ENCODE measurements at regions not wholly inside any gene's neighbourhood (a gene's known extent, or its start where the extent isn't known, plus 50 kb on each side); places are given as distances from the start of the nearest gene placed in this dataset.

- DNase-seq: no peak
Measured at GRCh38 chr13:97139691-97140090, 82.4 kb upstream of the MBNL2 start.

GRCh38 chr13:97140131-97140530, 82.0 kb upstream of the MBNL2 start:
- DNase-seq: no peak

- no peak for DNase-seq
Measured at GRCh38 chr13:97140611-97141010, 81.5 kb upstream of the MBNL2 start.

GRCh38 chr13:97141097-97141496, 81.0 kb upstream of the MBNL2 start:
- DNase-seq: no peak

GRCh38 chr13:97141564-97142005, 80.5 kb upstream of the MBNL2 start:
- no peak for DNase-seq

GRCh38 chr13:97142452-97142851, 79.7 kb upstream of the MBNL2 start:
- no peak for DNase-seq

GRCh38 chr13:97145057-97145456, 77.1 kb upstream of the MBNL2 start:
- DNase-seq: no peak

GRCh38 chr13:97148894-97149293, 73.2 kb upstream of the MBNL2 start:
- DNase-seq: no peak

- no peak for DNase-seq
Measured at GRCh38 chr13:97160421-97160820, 61.7 kb upstream of the MBNL2 start.

- no peak for DNase-seq
Measured at GRCh38 chr13:97161582-97162231, 60.4 kb upstream of the MBNL2 start.

- no peak for DNase-seq
Measured at GRCh38 chr13:97165502-97166425, 56.4 kb upstream of the MBNL2 start.

GRCh38 chr13:97171136-97171535, 51.0 kb upstream of the MBNL2 start:
- no peak for DNase-seq
